ENCODE measurements at regions not wholly inside any gene's neighbourhood (a gene's known extent, or its start where the extent isn't known, plus 50 kb on each side); places are given as distances from the start of the nearest gene placed in this dataset.

DNA sequence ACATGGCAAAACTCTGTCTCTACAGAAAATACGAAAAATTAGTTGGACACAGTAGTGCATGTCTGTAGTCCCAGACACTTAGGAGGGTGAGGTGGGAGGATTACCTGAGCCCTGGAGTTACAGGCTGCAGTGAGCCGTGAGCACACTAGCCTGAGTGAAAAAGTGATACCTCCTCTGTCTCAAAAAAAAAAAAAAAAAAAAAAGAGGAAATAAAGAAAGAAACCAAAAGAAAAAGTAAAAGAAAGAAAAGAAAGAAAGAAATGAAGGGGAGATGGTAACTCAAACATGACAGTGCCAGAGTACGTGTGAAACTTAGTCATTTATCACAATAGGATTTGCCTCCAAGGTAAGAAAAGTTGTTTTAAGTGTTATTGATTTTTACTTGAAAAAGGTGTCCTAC is 407.0 kb upstream of the MGAT4C start:
- H3K23me2 ChIP-seq (ENCODE audit: insufficient read length, low read depth, low read length, poor library complexity, severe bottlenecking), result no peaks in the 10 kb centered on the region
- H3K4ac ChIP-seq (ENCODE audit: low read depth, low read length), result no peak overlapping the region
- no peak overlapping the region for H2BK20ac ChIP-seq (ENCODE audit: low read depth, low read length, poor library complexity, severe bottlenecking)
- H2BK120ac ChIP-seq (ENCODE audit: low read depth, low read length, poor library complexity, severe bottlenecking), result no peak overlapping the region
- H3T11ph ChIP-seq (ENCODE audit: low read length), result no peak overlapping the region
- no peaks in the 10 kb centered on the region for H3K27me3 Mint-ChIP-seq (ENCODE audit: low read depth)
- H2BK5ac ChIP-seq (ENCODE audit: insufficient read length, low read length), result no peak overlapping the region
- H2BK12ac ChIP-seq (ENCODE audit: insufficient read length, low read depth, low read length), result no peak overlapping the region
- no peaks in the 10 kb centered on the region for H3K36me3 Mint-ChIP-seq (ENCODE audit: insufficient read depth in 1 of 3, low read depth in 3 of 3)
- no peak overlapping the region for H3K23ac ChIP-seq (ENCODE audit: insufficient read length, low read depth, low read length)
- H4K5ac ChIP-seq (ENCODE audit: insufficient read length, low read depth, low read length), result no peak overlapping the region
- no peaks in the 10 kb centered on the region for H3K4me1 Mint-ChIP-seq
- H3K79me2 ChIP-seq (ENCODE audit: insufficient read depth, low read length), result no peaks in the 10 kb centered on the region
- no peak overlapping the region for H2AK5ac ChIP-seq (ENCODE audit: insufficient read length, low read length)
- WGBS (ENCODE audit: extremely low coverage, insufficient read length, low lambda C conversion rate), result no CpG with 5 or more reads among the region's 3 CpGs
- no peak overlapping the region for H3K18ac ChIP-seq (ENCODE audit: insufficient read length, low read depth, low read length)
- H3K9ac ChIP-seq (ENCODE audit: extremely low read depth, insufficient read length, low read length), result no peak overlapping the region
- H3K27ac Mint-ChIP-seq, result no peak overlapping the region
- H3K4me2 ChIP-seq (ENCODE audit: insufficient read depth, insufficient read length, low read length), result no peak overlapping the region
- no peak overlapping the region for H4K91ac ChIP-seq (ENCODE audit: insufficient read length, low read depth, low read length)
- H3K9me3 Mint-ChIP-seq, result no peaks in the 10 kb centered on the region
- no peak overlapping the region for H3K14ac ChIP-seq (ENCODE audit: insufficient read depth, low read length)
- H3K9me3 ChIP-seq (ENCODE audit: control insufficient read depth, low read depth, low read length), result no peaks in the 10 kb centered on the region
- no peaks in the 10 kb centered on the region for H3K27me3 ChIP-seq (ENCODE audit: insufficient read depth, low read length)
- H3K27ac ChIP-seq (ENCODE audit: insufficient read length, low read depth, low read length), result no peak overlapping the region
- no peaks in the 10 kb centered on the region for H4K20me1 ChIP-seq (ENCODE audit: control insufficient read depth, insufficient read depth, insufficient read length)
- no peak overlapping the region for H2AFZ ChIP-seq (ENCODE audit: low read length)
- H4K8ac ChIP-seq (replicated peaks; ENCODE audit: insufficient read length, low read depth, low read length), result no peak overlapping the region
- TF ChIP-seq CTCF (conservative IDR thresholded peaks at IDR 0.05), result no peak
- no peaks in the 10 kb centered on the region for H3K4me1 ChIP-seq (ENCODE audit: insufficient read depth, low read length)
- no peaks in the 10 kb centered on the region for H3K79me1 ChIP-seq (ENCODE audit: insufficient read depth, low read depth, low read length, poor library complexity, severe bottlenecking)
- no peak overlapping the region for H3K4me3 Mint-ChIP-seq
- H3K56ac ChIP-seq (ENCODE audit: insufficient read length, low read depth, low read length), result no peak overlapping the region
- H2BK15ac ChIP-seq (ENCODE audit: low read depth, low read length), result no peak overlapping the region
- no peak for DNase-seq
